GM19468 (cell line): ENCODE measurements at regions not wholly inside any gene's neighbourhood (a gene's known extent, or its start where the extent isn't known, plus 50 kb on each side); places are given as distances from the start of the nearest gene placed in this dataset.
"Not testable (repeated sequence)": the region's sequence is repeated elsewhere in the genome, so short reads cannot be mapped to it uniquely, and the experiment has no call there.

Experiments used
- ATAC-seq: cut with Tn5 transposase; IDR thresholded peaks from one replicate; pipeline ENCODE4 v1.9.1; 2021; ENCODE audit warnings: mild to moderate bottlenecking, moderate library complexity, moderate number of reproducible peaks; ENCODE audit not compliant: unreplicated experiment; ENCODE audit errors: extremely low read depth

DNA sequence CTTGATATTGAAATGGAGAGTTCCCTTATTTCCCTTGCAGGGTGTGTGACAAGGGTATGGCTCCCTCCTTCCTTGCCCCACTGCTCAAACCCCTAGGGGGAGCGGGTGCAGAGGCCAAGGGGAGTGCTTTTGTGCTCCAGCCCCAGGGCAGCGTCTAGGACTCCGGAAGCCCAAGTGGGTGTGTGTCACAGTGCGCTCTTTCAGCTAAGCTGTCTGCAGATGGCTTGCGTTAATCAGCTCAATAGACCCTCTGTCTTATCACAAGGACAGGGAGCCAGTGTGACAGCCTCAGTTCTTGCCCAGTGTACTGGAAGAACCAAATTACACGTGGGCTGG is 523.6 kb upstream of the LMCD1 start:
- no peak for ATAC-seq

DNA sequence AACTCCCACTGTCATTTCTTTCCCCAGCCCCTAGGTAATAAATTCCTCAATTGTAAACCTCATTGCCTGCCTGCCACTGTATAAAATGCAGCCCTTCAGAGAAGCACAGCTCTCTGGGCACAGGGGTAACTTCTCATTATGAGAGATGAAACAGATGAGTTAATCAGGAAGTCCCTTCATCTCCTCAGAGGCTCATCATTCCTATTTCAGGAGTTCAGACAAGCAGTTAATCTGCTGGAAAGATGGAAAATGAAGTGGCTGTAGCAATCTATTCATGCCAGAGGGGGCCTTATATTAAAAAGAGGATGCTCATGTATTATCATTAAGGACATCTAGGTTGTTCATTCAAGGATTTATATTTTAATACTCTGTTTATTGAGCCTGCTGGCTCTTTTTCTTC is 519.5 kb upstream of the LMCD1 start:
- no peak for ATAC-seq

DNA sequence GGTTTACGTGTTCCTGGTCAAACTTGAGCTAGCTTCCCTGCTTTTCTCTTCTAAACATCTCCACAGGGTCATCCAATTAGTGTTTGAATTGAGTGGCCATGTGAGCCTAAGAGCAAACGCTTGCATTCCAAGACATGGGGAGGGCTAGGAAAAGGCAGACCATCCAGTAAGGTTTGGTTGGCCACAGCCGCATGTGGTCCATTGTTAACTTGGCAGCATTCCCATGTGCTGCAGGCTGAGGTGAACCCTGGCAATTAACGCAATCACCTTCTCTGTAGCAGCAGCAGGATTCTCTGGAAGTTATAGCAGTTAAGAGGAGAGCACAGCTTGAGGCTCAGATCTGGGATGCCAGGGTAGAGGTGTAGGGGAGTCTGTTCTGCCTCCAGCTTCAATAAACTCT is 502.2 kb upstream of the LMCD1 start:
- no peak for ATAC-seq

DNA sequence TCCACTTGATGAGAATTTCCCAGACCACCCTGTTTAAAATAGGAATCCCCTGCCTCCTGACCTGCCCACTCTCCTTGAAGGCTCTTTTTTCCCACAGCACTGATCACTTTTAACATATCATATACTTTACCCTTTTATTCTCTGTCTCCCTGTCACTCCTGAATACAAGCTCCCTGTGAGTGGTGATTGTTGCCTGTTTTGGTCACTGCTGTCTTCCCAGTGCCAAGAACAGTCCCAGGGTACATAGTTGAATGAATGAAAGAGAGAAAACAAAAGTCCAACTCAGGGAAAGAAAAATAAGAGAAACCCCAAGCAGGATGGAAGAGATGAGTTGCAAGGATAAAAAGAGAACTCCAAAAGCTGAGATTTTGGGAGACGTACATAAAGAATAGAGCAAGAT is 500.3 kb upstream of the LMCD1 start:
- ATAC-seq, result no peak

DNA sequence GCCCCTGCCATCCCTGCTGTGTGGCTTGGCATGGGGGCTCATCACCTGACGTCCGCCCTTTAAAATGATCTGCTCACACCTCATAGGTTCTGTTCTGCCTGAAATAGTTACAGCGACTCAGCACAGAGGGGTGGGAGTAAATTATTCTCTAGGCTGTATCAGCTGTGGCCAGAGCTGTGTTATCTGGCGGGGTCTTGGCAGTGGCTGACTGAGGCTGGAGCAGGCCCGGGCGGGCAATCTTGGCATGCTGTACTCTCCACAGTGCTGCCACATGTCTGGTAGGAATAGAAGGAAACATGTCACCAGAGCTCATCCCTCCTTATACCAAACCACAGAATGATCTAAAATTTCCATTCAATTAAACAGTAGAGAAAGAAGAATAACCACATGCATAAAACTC is 499.9 kb upstream of the LMCD1 start:
- no peak for ATAC-seq

DNA sequence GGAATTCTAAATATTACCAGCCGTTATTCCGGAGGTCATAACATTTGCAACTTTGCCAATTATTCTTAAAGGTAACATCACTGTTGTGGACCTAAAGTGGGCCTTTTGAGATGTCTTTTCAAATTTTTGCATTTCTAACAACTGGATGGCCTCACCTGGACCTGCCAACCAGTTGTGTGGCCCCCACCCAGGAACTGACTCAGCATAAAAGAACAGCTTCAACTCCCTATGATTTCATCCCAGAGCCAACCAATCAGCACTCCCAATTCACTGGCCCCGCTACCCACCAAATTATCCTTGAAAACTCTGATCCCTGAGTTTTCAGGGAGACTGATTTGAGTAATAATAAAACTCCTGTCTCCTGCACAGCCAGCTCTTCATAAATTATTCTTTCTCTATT is 489.7 kb upstream of the LMCD1 start:
- no peak for ATAC-seq

DNA sequence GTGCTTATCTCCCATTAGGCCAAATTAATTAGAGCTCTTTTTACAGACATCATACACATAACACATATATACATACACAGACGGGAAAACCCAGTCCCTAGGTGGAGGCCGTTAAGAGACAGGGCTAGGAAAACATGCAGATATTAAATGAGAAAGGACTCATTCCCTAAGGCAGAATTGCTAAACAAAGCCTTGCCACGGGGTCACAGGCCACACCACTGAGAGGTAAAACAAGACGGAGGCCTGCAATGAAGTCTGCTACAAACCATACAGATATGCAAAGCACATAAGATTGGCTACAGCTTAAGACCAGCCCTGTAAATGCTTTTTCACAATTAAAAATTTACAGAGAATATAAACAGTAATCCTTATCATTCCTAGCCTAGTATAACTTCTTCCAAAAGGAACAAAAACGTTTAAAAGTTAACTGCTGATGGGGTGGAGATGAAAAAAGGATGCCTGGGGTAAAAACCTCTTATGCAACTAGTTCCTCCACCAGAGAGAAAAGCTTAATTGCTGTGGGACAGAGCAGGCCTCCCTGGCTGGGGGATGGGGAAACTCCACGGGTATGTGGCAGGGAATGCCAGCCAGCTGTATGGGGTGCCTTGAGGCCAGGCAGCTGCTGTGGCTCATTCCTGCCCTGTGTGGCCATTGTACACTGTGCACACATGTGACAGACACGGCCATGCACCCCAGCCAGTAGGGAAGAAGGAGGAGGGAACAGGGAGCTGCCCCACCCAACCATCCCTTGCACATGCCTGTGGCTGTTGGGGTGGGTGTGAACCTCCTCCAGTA is 481.4 kb upstream of the LMCD1 start:
- ATAC-seq, result no peak

DNA sequence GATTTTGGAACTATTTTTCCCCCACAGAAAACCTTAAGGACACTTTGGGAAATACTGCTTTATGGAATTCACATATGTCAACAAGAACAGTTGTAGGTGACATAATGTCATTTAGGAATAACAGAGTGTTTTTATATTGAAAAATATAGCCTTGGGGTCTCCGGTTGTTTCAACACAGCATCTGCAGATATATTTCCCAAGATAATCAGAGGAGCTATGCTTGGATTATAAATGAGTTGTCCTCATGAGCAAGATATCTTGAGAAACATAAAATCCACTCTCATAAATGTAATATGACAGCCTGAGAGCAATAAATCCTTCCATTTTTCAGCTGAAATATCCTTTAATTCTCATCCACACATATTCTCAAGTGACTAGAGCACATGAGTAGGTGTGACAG is 473.7 kb upstream of the LMCD1 start:
- ATAC-seq, result no peak

DNA sequence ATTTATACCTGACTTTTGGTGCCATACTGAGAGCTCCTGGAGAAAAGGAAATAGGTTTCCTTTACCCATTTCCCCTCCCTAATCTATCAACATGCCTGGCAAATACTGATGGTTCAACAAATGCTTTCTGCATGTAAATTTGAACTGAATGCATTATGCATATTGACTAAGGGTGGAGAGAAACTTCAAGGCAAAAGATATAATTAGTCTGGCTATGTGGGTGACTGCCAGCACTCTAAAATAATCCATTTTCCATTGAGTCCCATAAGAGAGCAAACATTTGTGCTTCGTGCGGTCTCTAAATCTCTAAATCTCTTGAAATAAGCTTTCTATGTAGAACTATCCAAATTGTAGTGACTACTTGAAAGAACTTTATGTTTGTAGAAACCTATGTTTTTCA is 451.3 kb upstream of the LMCD1 start:
- ATAC-seq, result no peak

DNA sequence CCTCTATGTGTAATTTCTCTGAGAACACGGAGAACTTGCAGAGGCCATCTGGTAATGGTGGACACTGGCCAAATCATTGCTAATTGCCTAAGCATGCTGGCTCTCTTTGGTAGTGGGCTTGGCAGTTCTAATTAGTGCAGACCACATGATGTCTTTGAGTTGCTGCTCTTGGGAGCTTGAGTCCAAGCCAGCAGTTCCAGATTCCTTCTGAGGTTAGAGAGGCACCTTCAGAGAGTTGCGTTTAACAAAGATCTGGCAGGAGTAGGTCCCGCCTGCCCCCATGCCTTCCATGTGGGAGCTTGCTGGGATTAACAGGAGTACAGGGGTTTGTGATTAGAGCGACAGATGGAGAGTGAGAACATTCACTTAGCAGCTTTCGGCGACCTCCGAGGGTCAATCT is 449.0 kb upstream of the LMCD1 start:
- ATAC-seq, result no peak

DNA sequence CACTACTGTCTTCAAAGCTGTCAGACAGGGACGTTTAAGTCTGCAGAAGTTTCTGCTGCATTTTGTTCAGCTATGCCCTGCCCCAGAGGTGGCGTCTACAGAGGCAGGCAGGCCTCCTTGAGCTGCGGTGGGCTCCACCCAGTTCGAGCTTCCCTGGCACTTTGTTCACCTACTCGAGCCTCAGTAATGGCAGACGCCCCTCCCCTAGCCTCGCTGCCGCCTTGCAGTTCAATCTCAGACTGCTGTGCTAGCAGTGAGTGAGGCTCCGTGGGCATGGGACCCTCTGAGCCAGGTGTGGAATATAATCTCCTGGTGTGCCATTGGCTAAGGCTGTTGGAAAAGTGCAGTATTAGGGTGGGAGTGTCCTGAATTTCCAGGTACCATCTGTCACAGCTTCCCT is 433.5 kb upstream of the LMCD1 start:
- ATAC-seq, result not testable (repeated sequence)

DNA sequence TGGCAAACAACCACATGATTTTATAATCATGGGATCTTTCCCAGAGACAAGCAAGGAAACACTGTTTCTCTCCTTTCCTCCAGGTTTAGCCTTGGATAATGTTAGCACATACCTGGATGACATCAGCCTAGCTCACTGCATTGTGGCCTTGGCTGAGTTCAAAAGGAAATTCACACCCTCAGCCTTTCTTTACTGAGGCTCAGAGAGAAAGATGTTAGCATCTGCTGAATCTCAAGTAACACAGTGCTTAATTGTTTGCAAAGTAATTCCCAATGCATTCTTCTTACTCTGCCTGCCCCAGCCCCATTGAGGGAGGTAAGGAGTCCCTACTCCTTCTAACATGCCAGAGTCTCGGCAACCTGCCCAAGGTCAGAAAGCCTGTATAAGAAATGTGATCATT is 432.2 kb upstream of the LMCD1 start:
- no peak for ATAC-seq

DNA sequence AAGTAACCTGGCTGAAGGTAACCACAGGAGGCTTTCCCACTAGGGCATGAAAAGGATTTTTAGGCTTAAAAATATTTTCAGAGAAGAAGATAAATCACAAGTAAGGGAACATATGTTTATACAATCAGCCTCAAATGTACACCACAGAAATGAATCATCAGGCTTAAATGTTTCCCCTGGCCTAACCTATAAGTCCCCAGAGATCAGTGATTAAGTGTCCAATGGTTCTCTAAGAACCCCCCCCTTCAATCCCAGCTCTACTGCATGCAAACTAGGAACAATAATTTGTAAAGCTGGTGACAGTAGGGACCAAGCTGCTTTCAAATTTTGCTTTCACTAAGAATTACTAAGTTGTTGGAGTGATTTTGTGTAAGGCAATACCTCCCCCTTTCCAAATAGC is 431.6 kb upstream of the LMCD1 start:
- ATAC-seq, result no peak

DNA sequence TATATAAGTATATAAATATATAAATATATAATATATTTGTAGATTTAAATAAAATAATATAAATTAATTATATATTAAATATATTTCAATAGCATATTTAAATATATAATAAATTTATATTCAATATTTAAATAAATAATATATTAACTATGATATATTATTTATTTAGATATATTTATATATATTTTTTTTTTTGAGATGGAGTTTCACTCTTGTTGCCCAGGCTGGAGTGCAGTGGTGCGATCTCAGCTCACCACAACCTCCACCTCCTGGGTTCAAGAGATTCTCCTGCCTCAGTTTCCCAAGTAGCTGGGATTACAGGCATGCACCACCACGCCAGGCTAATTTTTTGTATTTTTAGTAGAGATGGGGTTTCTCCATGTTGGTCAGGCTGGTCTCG is 426.9 kb upstream of the LMCD1 start:
- ATAC-seq, result not testable (repeated sequence)

DNA sequence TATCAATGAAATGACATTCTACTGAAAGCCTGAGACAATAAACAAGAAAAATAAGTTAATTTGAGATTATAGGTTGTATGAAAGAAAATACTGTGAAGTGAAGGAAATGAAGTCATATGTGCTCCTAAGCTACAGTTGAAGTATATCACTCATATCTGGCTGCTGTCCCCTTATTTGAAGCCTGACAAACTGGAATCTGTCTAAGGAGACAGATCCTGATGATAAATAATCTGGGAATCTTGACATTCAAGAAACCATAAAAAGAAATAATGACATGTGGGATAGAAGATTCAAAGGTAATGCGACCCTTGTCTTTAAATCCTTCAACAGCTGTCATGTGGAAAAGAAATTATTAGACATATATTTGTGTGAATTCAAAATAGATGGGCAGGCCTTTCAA is 424.5 kb upstream of the LMCD1 start:
- no peak for ATAC-seq

DNA sequence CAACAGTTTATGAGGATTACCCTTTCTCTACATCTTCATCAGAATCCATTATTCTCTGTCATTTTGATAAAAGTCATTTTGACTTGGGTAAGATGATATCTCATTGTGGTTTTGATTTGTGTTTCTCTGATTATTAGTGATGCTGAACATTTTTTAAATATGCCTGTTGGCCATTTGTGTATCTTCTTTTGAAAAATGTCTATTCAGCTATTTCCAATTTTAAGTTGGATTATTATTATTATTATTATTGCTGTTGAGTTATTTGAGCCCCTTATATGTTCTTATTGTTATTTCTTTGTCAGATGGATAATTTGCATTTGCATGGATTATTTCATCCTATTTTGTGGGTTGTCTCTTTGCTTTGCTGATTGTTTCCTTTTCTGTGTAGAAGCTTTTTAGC is 421.2 kb upstream of the LMCD1 start:
- no peak for ATAC-seq

DNA sequence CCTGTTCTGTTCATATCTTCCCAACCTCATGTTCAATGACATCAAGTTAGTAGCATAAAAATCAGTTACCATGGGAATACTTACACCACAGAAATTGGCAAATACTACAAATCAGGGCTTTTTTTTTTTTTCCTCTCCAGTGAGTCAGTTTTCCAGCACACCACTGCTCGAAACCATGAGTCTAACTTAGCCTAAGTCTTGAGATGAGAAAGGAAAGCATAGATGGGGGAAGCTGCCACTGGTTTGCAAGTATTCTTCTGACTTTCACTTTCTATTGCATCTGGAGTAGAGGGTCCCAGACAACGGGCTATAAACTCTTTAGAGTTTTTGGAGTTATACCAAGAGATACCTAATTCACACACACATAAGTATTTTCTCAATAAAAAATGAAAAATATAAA is 416.1 kb upstream of the LMCD1 start:
- ATAC-seq, result no peak

DNA sequence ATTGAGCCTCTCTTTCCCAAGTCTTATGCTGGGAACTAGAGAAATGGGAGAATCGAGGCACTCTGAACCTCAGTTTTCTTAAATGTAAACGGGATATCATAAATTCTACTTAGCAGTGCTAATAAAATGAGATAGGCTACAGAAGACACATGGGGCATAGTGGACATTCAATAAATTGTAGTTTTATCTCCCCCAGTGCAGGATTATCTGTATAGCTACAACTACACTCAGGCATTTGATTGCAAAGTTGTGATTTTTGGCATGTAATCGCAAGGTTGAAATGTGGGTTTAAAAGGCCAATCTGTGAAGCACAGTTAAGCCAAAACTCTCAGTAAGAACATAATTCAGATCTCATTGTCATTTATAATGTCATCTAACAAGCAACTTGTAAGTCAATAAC is 413.7 kb upstream of the LMCD1 start:
- no peak for ATAC-seq

DNA sequence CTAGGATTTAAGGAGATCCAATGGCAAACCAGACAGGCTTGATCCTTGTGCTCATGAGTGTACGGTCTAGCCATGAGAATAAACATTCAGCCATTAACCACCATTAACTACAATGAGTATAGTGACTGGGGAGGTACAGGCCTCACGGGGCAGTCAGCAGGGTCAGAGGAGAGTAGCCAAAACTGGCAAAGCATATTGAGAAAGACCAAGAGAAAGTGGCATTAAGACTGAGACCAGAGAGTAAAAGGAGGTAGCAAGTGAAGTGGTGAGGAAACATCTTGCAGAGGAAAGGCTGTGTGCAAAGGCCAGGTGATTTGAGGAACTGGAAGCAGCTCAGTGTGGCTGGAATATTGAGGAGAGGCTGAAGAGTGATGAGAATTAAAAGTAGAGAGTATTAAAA is 407.2 kb upstream of the LMCD1 start:
- ATAC-seq, result no peak

DNA sequence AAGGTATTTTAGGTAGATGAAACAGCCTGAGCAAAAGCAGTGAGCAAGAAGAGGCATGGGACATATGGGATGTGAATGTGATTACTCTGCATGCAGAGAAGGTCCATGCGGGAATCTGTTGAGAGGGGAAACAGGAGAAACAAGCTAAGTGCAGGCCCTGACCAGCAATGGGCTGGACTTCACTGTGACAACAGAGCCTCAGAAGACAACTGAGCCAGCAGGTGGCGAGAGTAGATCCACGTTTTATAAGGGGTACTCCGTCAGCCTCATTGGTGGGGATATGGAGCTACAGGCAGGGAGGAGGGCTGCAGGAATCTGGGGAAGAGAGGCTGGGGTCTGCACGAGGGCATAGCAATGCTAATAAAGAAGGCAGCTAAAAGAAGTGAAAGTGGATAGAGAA is 405.9 kb upstream of the LMCD1 start:
- ATAC-seq, result no peak

DNA sequence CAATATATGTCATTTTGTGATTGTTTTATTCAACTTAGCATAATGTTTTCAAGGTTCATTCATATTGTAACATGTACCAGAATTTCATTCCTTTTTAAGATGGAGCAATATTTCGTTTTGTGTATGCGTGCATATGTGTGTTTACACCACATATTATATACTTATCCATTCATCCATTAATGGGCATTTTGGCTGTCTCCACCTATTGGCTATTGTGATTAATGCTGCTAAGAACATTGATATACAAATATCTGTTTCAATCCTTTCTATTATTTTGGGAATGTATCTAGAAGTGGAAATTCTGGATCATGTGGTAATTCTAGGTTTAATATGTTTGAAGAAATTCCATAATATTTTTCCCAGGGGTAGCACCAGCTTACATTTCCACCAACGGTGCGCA is 403.9 kb upstream of the LMCD1 start:
- no peak for ATAC-seq

DNA sequence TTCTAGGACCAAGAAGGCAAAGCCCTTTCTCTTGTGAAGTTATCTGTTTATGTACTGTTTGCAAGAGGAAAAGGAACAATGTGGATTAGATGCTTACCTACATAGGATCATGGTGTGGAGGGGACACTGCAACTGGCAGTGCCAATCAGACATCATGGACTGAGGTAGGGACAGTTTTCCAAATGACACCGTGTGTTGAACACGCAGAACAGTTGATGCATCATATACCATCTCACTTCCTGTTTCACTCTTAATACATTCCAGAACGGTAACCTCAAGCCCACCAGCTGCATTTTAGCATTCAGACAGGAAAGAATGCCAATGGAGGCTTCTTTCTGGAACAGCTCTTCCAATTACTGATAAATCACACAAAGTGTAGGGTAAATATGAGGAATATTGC is 397.7 kb upstream of the LMCD1 start:
- ATAC-seq, result no peak

DNA sequence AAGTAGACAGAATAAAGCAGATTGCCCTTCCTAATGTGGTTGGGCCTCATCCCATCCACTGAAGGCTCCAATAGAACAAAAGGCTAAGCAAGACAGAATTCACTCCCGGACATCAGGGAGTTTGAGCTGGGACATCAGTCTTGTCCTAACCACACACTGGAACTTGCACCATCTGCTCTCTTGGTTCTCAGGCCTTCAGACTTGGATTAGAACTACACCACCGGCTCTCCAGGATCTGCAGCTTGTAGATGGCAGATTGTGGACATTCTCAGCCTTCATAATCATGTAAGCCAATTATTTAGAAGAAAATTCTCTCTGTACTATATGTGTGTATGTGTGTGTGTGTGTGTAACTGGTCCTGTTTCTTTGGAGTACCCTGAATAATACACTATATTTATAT is 394.7 kb upstream of the LMCD1 start:
- ATAC-seq, result no peak
